B cell (primary cell): ENCODE measurements at regions not wholly inside any gene's neighbourhood (a gene's known extent, or its start where the extent isn't known, plus 50 kb on each side); places are given as distances from the start of the nearest gene placed in this dataset.

ENCODE experiments used
- ATAC-seq: fragments of 200-7000 bp; cut with Tn5 transposase; one replicate; pipeline ENCODE4 v1.10.0; 2021; ENCODE audit warnings: low read depth, mild to moderate bottlenecking, moderate number of reproducible peaks, moderate library complexity
- CTCF ChIA-PET: fragments of 350-600 bp; sonication (Branson Sonifier 250); formaldehyde crosslinking; loops from one replicate; lab custom pipeline; 2021; ENCODE audit warnings: antibody characterized with exemption, inconsistent platforms; lab: Charles Lee
- POLR2A ChIA-PET: fragments of 350-600 bp; sonication (Branson Sonifier 250); formaldehyde crosslinking; loops from one replicate; lab custom pipeline; 2021; ENCODE audit warnings: antibody characterized with exemption; lab: Charles Lee
- DNase-seq: peaks from one replicate; pipeline ENCODE4 v3.0.0; 2013
- H2AFZ ChIP-seq: 2 replicates; pipeline ENCODE4 v1.6.1; 2012; ENCODE audit warnings: mild to moderate bottlenecking, low read depth, low read length; ENCODE audit not compliant: insufficient read depth, poor library complexity, severe bottlenecking
- H3K27ac ChIP-seq, 2 donors: 1 replicate in 1 of 2; 2 replicates in 1 of 2; pipeline ENCODE4 v1.5.1; 2012 to 2013; ENCODE audit warnings: low read length in 2 of 2, mild to moderate bottlenecking in 2 of 2, moderate library complexity in 1 of 2
- H3K27me3 ChIP-seq, 4 experiments: fragments of 200-600 bp in 1 of 4; sonication (generic) in 1 of 4; replicated peaks in 1 of 4; 1 replicate in 2 of 4; 2 replicates in 2 of 4; pipeline versions ENCODE4 v1.6.1 to v1.7.0; 2013 to 2016; ENCODE audit warnings: low read length in 3 of 4, mild to moderate bottlenecking in 2 of 4, mixed read lengths in 1 of 4, moderate library complexity in 1 of 4; ENCODE audit not compliant: insufficient read depth in 4 of 4, control insufficient read depth in 3 of 4; ENCODE audit errors: control extremely low read depth in 1 of 4
- H3K36me3 ChIP-seq, 2 experiments: replicated peaks in 1 of 2; 1 replicate in 1 of 2; 2 replicates in 1 of 2; pipeline versions ENCODE4 v1.6.1 to v1.7.1; 2013; ENCODE audit warnings: low read length in 1 of 2; ENCODE audit not compliant: insufficient read depth in 2 of 2, control insufficient read depth in 1 of 2; ENCODE audit errors: control extremely low read depth in 1 of 2, extremely low read depth in 1 of 2
- H3K4me1 ChIP-seq, 2 donors: fragments of 200-600 bp in 1 of 2; sonication (generic) in 1 of 2; 1 replicate in 1 of 2; 2 replicates in 1 of 2; pipeline versions ENCODE4 v1.5.1 to v1.6.1; 2013 to 2017; ENCODE audit warnings: low read length in 2 of 2; ENCODE audit not compliant: control insufficient read depth in 2 of 2, insufficient read depth in 2 of 2
- H3K4me2 ChIP-seq: replicated peaks from 2 replicates; pipeline ENCODE3; 2012; ENCODE audit warnings: mild to moderate bottlenecking, low read depth, low read length; ENCODE audit not compliant: poor library complexity, severe bottlenecking
- H3K4me3 ChIP-seq, 5 experiments: fragments of 200-600 bp in 1 of 5; sonication (generic) in 1 of 5; 1 replicate in 3 of 5; 2 replicates in 2 of 5; pipeline versions ENCODE4 v1.5.1 to v1.7.0; 2011 to 2016; ENCODE audit warnings: low read length in 4 of 5, mild to moderate bottlenecking in 4 of 5, low read depth in 2 of 5, control low read depth in 1 of 5, moderate library complexity in 1 of 5; ENCODE audit not compliant: insufficient read depth in 1 of 5; ENCODE audit errors: control extremely low read depth in 1 of 5, extremely low read depth in 1 of 5
- H3K79me2 ChIP-seq: fragments of 200-600 bp; sonication (generic); one replicate; pipeline ENCODE4 v1.6.0; 2016; ENCODE audit warnings: low read length; ENCODE audit not compliant: control insufficient read depth, insufficient read depth
- H3K9ac ChIP-seq: fragments of 200-600 bp; sonication (generic); 2 replicates; pipeline ENCODE4 v1.6.1; 2017; ENCODE audit warnings: mild to moderate bottlenecking, low read length, moderate library complexity
- H3K9me3 ChIP-seq, 3 donors: one replicate each; pipeline versions ENCODE4 v1.6.1 to v1.7.1; 2013; ENCODE audit warnings: low read length in 2 of 3; ENCODE audit not compliant: control insufficient read depth in 2 of 3, insufficient read depth in 1 of 3; ENCODE audit errors: control extremely low read depth in 1 of 3
- H4K20me1 ChIP-seq: 2 replicates; pipeline ENCODE4 v1.6.0; 2012; ENCODE audit warnings: mild to moderate bottlenecking, low read length; ENCODE audit not compliant: insufficient read depth, control insufficient read depth, poor library complexity, severe bottlenecking
- H3K27ac Mint-ChIP-seq: one replicate; pipeline ENCODE4 v1.8.0; 2021; ENCODE audit warnings: mixed read lengths
- H3K27me3 Mint-ChIP-seq: one replicate; pipeline ENCODE4 v1.8.0; 2021; ENCODE audit warnings: mixed read lengths
- H3K4me1 Mint-ChIP-seq: one replicate; pipeline ENCODE4 v1.8.0; 2021; ENCODE audit warnings: mixed read lengths
- H3K4me3 Mint-ChIP-seq: one replicate; pipeline ENCODE4 v1.8.0; 2021; ENCODE audit warnings: mixed read lengths
- H3K9me3 Mint-ChIP-seq: one replicate; pipeline ENCODE4 v1.8.0; 2022; ENCODE audit warnings: mixed read lengths; ENCODE audit not compliant: insufficient read depth
- CTCF ChIP-seq: fragments of 200-600 bp; IDR thresholded peaks from one replicate; pipeline ENCODE4 v1.8.0; 2022; ENCODE audit warnings: antibody characterized with exemption, mild to moderate bottlenecking
- EZH2 ChIP-seq: IDR thresholded peaks from 2 replicates; pipeline ENCODE4 v1.6.1; 2012; ENCODE audit warnings: borderline replicate concordance, low read depth, mild to moderate bottlenecking, moderate library complexity, low read length; ENCODE audit not compliant: insufficient read depth, poor library complexity, severe bottlenecking
- WGBS: methylation state at CpG from one replicate; pipeline ENCODE4 v1.1.5; 2013; ENCODE audit warnings: missing lambda C conversion rate; ENCODE audit not compliant: insufficient coverage; 5-methylcytosine and 5-hydroxymethylcytosine counted together
- intact Hi-C: fragments of 100-400 bp; cut with micrococcal nuclease; formaldehyde crosslinking; loops from one replicate; pipeline ENCODE4 v1.10.0; 2022

DNA sequence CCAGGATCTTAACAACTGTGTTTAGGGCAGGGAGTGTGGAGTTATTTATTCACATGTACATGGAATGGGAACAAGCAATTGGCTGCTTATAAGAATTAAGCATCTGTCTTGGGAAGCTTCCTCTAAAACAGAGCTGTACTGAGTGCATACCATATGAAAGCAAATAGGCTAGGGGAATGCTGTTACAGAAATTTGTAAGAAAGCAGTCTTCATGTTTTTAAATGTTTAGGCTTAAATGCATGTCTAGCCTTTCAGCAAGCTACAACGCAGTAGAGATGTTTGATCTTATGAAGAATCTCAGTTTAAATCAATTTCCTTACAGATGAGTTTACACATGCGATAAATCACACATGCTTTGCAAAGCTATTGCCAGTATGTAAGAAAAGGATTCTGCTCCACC, 123.1 kb upstream of the MID1 start:
- Mint-ChIP-seq H3K4me3 (no peak overlapping the region), H3K4me1 (no peaks in the 10 kb centered on the region), H3K27me3 (peaks cover 4% of the 10 kb centered on the region), H3K9me3 (no peaks in the 10 kb centered on the region), H3K27ac (no peak overlapping the region)
- no peak for DNase-seq
- Histone ChIP-seq H3K9me3 (no peaks in the 10 kb centered on the region), H3K9ac (no peak overlapping the region), H4K20me1 (no peaks in the 10 kb centered on the region), H3K36me3 (no peaks in the 10 kb centered on the region), H3K4me1 (no peaks in the 10 kb centered on the region), H3K27me3 (no peaks in the 10 kb centered on the region), H2AFZ (no peak overlapping the region), H3K79me2 (no peaks in the 10 kb centered on the region), H3K4me2 (no peak overlapping the region), H3K27ac (no peak overlapping the region), H3K4me3 (no peak overlapping the region)
- ATAC-seq, result no peak
- WGBS, result no CpG with 5 or more reads among the region's 2 CpGs
- no peak for TF ChIP-seq CTCF
- TF ChIP-seq EZH2, result no peak
- POLR2A ChIA-PET, result no interaction called here
- intact Hi-C loops, result no loop called here
- CTCF ChIA-PET, result no interaction called here

DNA sequence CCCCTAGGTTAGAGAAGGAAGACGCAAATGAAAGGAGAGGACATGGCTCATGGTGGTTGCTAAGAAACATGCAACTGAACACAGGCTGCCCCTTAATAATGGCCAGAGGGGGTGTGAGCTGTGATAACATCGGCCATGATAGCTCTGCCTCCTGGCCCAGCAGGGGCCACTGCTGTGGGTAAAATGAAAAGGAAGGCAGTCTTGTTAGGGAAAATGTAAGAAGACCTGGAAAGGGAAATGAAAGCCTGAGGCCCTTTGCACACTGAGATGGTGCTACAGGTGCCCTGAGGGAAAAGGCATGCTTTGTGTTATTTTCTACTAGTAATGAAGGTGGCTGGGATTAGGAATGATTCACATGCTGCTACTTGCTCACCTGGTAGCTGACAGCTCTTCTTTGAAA, 123.6 kb upstream of the MID1 start:
- no peak overlapping the region for H3K4me2 ChIP-seq
- no peak overlapping the region for H3K27ac ChIP-seq
- intact Hi-C loops, result no loop called here
- Mint-ChIP-seq H3K9me3 (no peaks in the 10 kb centered on the region), H3K27ac (no peak overlapping the region), H3K4me1 (no peaks in the 10 kb centered on the region), H3K27me3 (peaks cover 4% of the 10 kb centered on the region), H3K4me3 (no peak overlapping the region)
- no peaks in the 10 kb centered on the region for H3K79me2 ChIP-seq
- no peak for ATAC-seq
- H3K4me1 ChIP-seq, result no peaks in the 10 kb centered on the region
- CTCF ChIA-PET, result no interaction called here
- H3K4me3 ChIP-seq, result no peak overlapping the region
- H3K27me3 ChIP-seq, result no peaks in the 10 kb centered on the region
- no peaks in the 10 kb centered on the region for H4K20me1 ChIP-seq
- H3K9ac ChIP-seq, result no peak overlapping the region
- no peak overlapping the region for H2AFZ ChIP-seq
- TF ChIP-seq CTCF, result no peak
- no peak for TF ChIP-seq EZH2
- 71% methylated on average over 1 of the region's 2 CpGs for WGBS
- DNase-seq, result no peak
- POLR2A ChIA-PET, result no interaction called here
- H3K9me3 ChIP-seq, result no peaks in the 10 kb centered on the region
- no peaks in the 10 kb centered on the region for H3K36me3 ChIP-seq
